Spleen (tissue), 11 donors: ENCODE measurements at regions not wholly inside any gene's neighbourhood (a gene's known extent, or its start where the extent isn't known, plus 50 kb on each side); places are given as distances from the start of the nearest gene placed in this dataset.
"Not testable (repeated sequence)": the region's sequence is repeated elsewhere in the genome, so short reads cannot be mapped to it uniquely, and the experiment has no call there.

Experiments used
- DNase-seq: peaks from one replicate; pipeline ENCODE4 v3.0.0-alpha.2; 2020
- H3K27ac ChIP-seq, 8 donors: fragments of 200-600 bp; sonication (generic) in 7 of 8; 1 replicate in 4 of 8; 2 replicates in 4 of 8; pipeline versions ENCODE4 v1.5.0 to v1.8.0; 2016 to 2021; ENCODE audit warnings: inconsistent platforms in 4 of 8, mild to moderate bottlenecking in 4 of 8, moderate library complexity in 1 of 8
- H3K27me3 ChIP-seq, 7 donors: fragments of 200-600 bp; sonication (generic) in 6 of 7; replicated peaks in 1 of 7; 1 replicate in 4 of 7; 2 replicates in 3 of 7; pipeline versions ENCODE4 v1.5.0 to v1.8.0; 2016 to 2021; ENCODE audit warnings: inconsistent platforms in 3 of 7, mild to moderate bottlenecking in 1 of 7
- H3K36me3 ChIP-seq, 6 donors: fragments of 200-600 bp; sonication (generic) in 5 of 6; 1 replicate in 4 of 6; 2 replicates in 2 of 6; pipeline versions ENCODE4 v1.5.0 to v1.8.0; 2016 to 2021; ENCODE audit warnings: inconsistent platforms in 2 of 6
- H3K4me1 ChIP-seq, 6 donors: fragments of 200-600 bp; sonication (generic) in 5 of 6; 1 replicate in 3 of 6; 2 replicates in 3 of 6; pipeline versions ENCODE4 v1.5.0 to v1.8.0; 2016 to 2021; ENCODE audit warnings: inconsistent platforms in 3 of 6
- H3K4me3 ChIP-seq, 8 donors: fragments of 200-600 bp; sonication (generic) in 7 of 8; 1 replicate in 4 of 8; 2 replicates in 4 of 8; pipeline versions ENCODE4 v1.5.0 to v1.8.0; 2016 to 2021; ENCODE audit warnings: inconsistent platforms in 4 of 8, mild to moderate bottlenecking in 4 of 8, moderate library complexity in 2 of 8
- H3K9me3 ChIP-seq, 8 donors: fragments of 200-600 bp; sonication (generic) in 7 of 8; 1 replicate in 4 of 8; 2 replicates in 4 of 8; pipeline versions ENCODE4 v1.5.0 to v1.8.0; 2016 to 2021; ENCODE audit warnings: inconsistent platforms in 4 of 8
- CTCF ChIP-seq, 11 experiments: fragments of 200-600 bp in 7 of 11; fragments of 450-650 bp in 4 of 11; sonication (generic) in 4 of 11; IDR thresholded peaks in 8 of 11; conservative IDR thresholded peaks in 3 of 11; 1 replicate in 7 of 11; 2 replicates in 4 of 11; pipeline versions ENCODE4 v1.4.0 to v1.8.0; 2016 to 2021; ENCODE audit warnings: antibody characterized with exemption in 11 of 11, inconsistent platforms in 4 of 11, mild to moderate bottlenecking in 1 of 11
- POLR2A ChIP-seq, 3 donors: fragments of 450-650 bp; IDR thresholded peaks; one replicate each; pipeline ENCODE4 v1.5.1; 2017; ENCODE audit warnings: antibody characterized with exemption in 3 of 3, mild to moderate bottlenecking in 1 of 3
- POLR2AphosphoS5 ChIP-seq, 3 donors: sonication (generic); formaldehyde crosslinking; IDR thresholded peaks; one replicate each; pipeline ENCODE4 v1.5.1; 2017; ENCODE audit warnings: antibody characterized with exemption in 3 of 3
- WGBS, 5 donors: extraction: QIAGEN DNeasy Blood & Tissue Kit in 3 of 5; methylation state at CpG; one replicate each; pipeline versions ENCODE4 v1.1.5 to v1.1.7; 2013 to 2018; 5-methylcytosine and 5-hydroxymethylcytosine counted together
- intact Hi-C: fragments of 100-400 bp; cut with DNase I; formaldehyde crosslinking; loops from one replicate; pipeline ENCODE4 v1.15.0; 2023; ENCODE audit warnings: low total_unique reads
- donor health status: healthy with polysubstance abuse.
- donor health status: DM: no; HTN: no; CAD: no; lungs with moderate emphysema.
- donor health status: DM: no; HTN: no; CAD: no.
- donor health status: Bipolar disorder and iron deficiency.
- donor health status: healthy.
- donor health status: DM: no; HTN: no; CAD: no.
- donor health status: DM: yes; HTN: yes; CAD: no.

- H3K4me3 ChIP-seq: no peak overlapping the region
- no peaks in the 10 kb centered on the region for H3K27me3 ChIP-seq
- WGBS, 5 donors: 86 to 90% (median 90%) methylated on average over 11 of the region's 11 CpGs
- peaks cover 0 to 38% (median 13%) of the 10 kb centered on the region in 6 donors for H3K4me1 ChIP-seq
- H3K27ac ChIP-seq: peak overlapping the region in 3 of 8 donors; percentile 71 to 77 (median 75)
- DNase-seq: no peak
- intact Hi-C loops: no loop called here
- no peak for TF ChIP-seq POLR2A (IDR thresholded peaks at IDR 0.05)
- no peak for TF ChIP-seq CTCF (IDR thresholded peaks at IDR 0.05 in 8 of 11, conservative IDR thresholded peaks at IDR 0.05 in 3 of 11)
- no peak for TF ChIP-seq POLR2AphosphoS5 (IDR thresholded peaks at IDR 0.05)
- H3K36me3 ChIP-seq: no peaks in the 10 kb centered on the region
- no peaks in the 10 kb centered on the region for H3K9me3 ChIP-seq
These were observed 213.9 kb downstream of the ANAPC1 start for GRCh38 chr2:111669928-111670695.

- H3K36me3 ChIP-seq: no peaks in the 10 kb centered on the region
- TF ChIP-seq CTCF (IDR thresholded peaks at IDR 0.05 in 8 of 11, conservative IDR thresholded peaks at IDR 0.05 in 3 of 11) (no peak), POLR2A (IDR thresholded peaks at IDR 0.05) (no peak), POLR2AphosphoS5 (IDR thresholded peaks at IDR 0.05) (no peak)
- WGBS, 5 donors: 66 to 84% (median 79%) methylated on average over 6 of the region's 6 CpGs
- intact Hi-C loops: no loop called here
- H3K4me3 ChIP-seq: no peak overlapping the region
- no peaks in the 10 kb centered on the region for H3K27me3 ChIP-seq
- H3K27ac ChIP-seq: peak overlapping the region in 6 of 8 donors; percentile 25 to 83 (median 73)
- H3K4me1 ChIP-seq: peaks cover 0 to 44% (median 16%) of the 10 kb centered on the region in 6 donors
- DNase-seq: no peak
- H3K9me3 ChIP-seq: no peaks in the 10 kb centered on the region
These were observed 213.2 kb downstream of the ANAPC1 start for GRCh38 chr2:111670776-111671175.

- H3K4me3 ChIP-seq: no peak overlapping the region
- no peaks in the 10 kb centered on the region for H3K36me3 ChIP-seq
- WGBS, 5 donors: 57 to 76% (median 66%) methylated on average over 12 to 15 of the region's 15 CpGs
- H3K27me3 ChIP-seq: no peaks in the 10 kb centered on the region
- DNase-seq: no peak
- peaks cover 0 to 45% (median 16%) of the 10 kb centered on the region in 6 donors for H3K4me1 ChIP-seq
- intact Hi-C loops: no loop called here
- TF ChIP-seq POLR2A (IDR thresholded peaks at IDR 0.05) (no peak), POLR2AphosphoS5 (IDR thresholded peaks at IDR 0.05) (peak in 2 of 3 donors; percentile 59 to 85), CTCF (IDR thresholded peaks at IDR 0.05 in 8 of 11, conservative IDR thresholded peaks at IDR 0.05 in 3 of 11) (no peak)
- no peaks in the 10 kb centered on the region for H3K9me3 ChIP-seq
- peak overlapping the region in 7 of 8 donors; percentile 41 to 83 (median 71) for H3K27ac ChIP-seq
These were observed 212.4 kb downstream of the ANAPC1 start for GRCh38 chr2:111671426-111672150.

- H3K27ac ChIP-seq, H3K9me3 ChIP-seq, H3K36me3 ChIP-seq, H3K27me3 ChIP-seq, H3K4me3 ChIP-seq, DNase-seq, intact Hi-C loops: not testable (repeated sequence)
- peaks cover 0 to 40% (median 15%) of the 10 kb centered on the region in 6 donors for H3K4me1 ChIP-seq
- WGBS, 5 donors: 94 to 98% (median 96%) methylated on average over 16 to 25 of the region's 27 CpGs
These were observed 211.4 kb downstream of the ANAPC1 start for GRCh38 chr2:111672641-111673040.
